H9 (cell line): ENCODE measurements at regions not wholly inside any gene's neighbourhood (a gene's known extent, or its start where the extent isn't known, plus 50 kb on each side); places are given as distances from the start of the nearest gene placed in this dataset.

Experiments
- DNase-seq: peaks from one replicate; pipeline ENCODE4 v3.0.0-alpha.2; 2017
- H2AFZ ChIP-seq: one replicate; pipeline ENCODE4 v1.6.1; 2013; ENCODE audit warnings: mild to moderate bottlenecking, low read length, control low read depth, moderate library complexity
- H2AK5ac ChIP-seq: 2 replicates; pipeline ENCODE4 v1.6.1; 2013; ENCODE audit warnings: low read length, control low read depth, mixed read lengths; ENCODE audit not compliant: insufficient read length
- H2BK120ac ChIP-seq: one replicate; pipeline ENCODE4 v1.6.1; 2013; ENCODE audit warnings: low read depth, mild to moderate bottlenecking, low read length, control low read depth, inconsistent platforms; ENCODE audit not compliant: poor library complexity, severe bottlenecking
- H2BK12ac ChIP-seq: 2 replicates; pipeline ENCODE4 v1.6.1; 2013; ENCODE audit warnings: low read length, control low read depth, mixed read lengths, low read depth; ENCODE audit not compliant: insufficient read length
- H2BK15ac ChIP-seq: 2 replicates; pipeline ENCODE4 v1.6.1; 2013; ENCODE audit warnings: low read depth, low read length, control low read depth
- H2BK20ac ChIP-seq: one replicate; pipeline ENCODE4 v1.6.1; 2013; ENCODE audit warnings: low read depth, mild to moderate bottlenecking, low read length, control low read depth, inconsistent platforms; ENCODE audit not compliant: poor library complexity, severe bottlenecking
- H2BK5ac ChIP-seq: 2 replicates; pipeline ENCODE4 v1.6.1; 2013; ENCODE audit warnings: low read length, control low read depth, mixed read lengths; ENCODE audit not compliant: insufficient read length
- H3K14ac ChIP-seq: 2 replicates; pipeline ENCODE4 v1.6.1; 2013; ENCODE audit warnings: low read length, control low read depth; ENCODE audit not compliant: insufficient read depth
- H3K18ac ChIP-seq: 2 replicates; pipeline ENCODE4 v1.6.1; 2013; ENCODE audit warnings: low read depth, mild to moderate bottlenecking, mixed read lengths, low read length, control low read depth; ENCODE audit not compliant: insufficient read length
- H3K23ac ChIP-seq: 2 replicates; pipeline ENCODE4 v1.6.1; 2013; ENCODE audit warnings: low read length, control low read depth, mixed read lengths, low read depth; ENCODE audit not compliant: insufficient read length
- H3K23me2 ChIP-seq: 2 replicates; pipeline ENCODE4 v1.6.1; 2013; ENCODE audit warnings: low read depth, mild to moderate bottlenecking, mixed read lengths, low read length, control low read depth; ENCODE audit not compliant: insufficient read length, poor library complexity, severe bottlenecking
- H3K27ac ChIP-seq: 2 replicates; pipeline ENCODE4 v1.5.1; 2013; ENCODE audit warnings: low read length, control low read depth, mixed read lengths, low read depth; ENCODE audit not compliant: insufficient read length
- H3K27me3 ChIP-seq: 2 replicates; pipeline ENCODE4 v1.6.1; 2013; ENCODE audit warnings: low read length, control low read depth, inconsistent platforms; ENCODE audit not compliant: insufficient read depth
- H3K4ac ChIP-seq: 2 replicates; pipeline ENCODE4 v1.6.1; 2013; ENCODE audit warnings: low read depth, mild to moderate bottlenecking, control low read depth, inconsistent platforms, low read length, moderate library complexity
- H3K4me1 ChIP-seq: 2 replicates; pipeline ENCODE4 v1.6.1; 2013; ENCODE audit warnings: low read length, control low read depth, inconsistent platforms; ENCODE audit not compliant: insufficient read depth
- H3K4me2 ChIP-seq: 2 replicates; pipeline ENCODE4 v1.6.1; 2013; ENCODE audit warnings: low read length, control low read depth, mixed read lengths; ENCODE audit not compliant: insufficient read length, insufficient read depth
- H3K56ac ChIP-seq: 2 replicates; pipeline ENCODE4 v1.6.1; 2013; ENCODE audit warnings: low read depth, mild to moderate bottlenecking, mixed read lengths, low read length, control low read depth; ENCODE audit not compliant: insufficient read length
- H3K79me1 ChIP-seq: 2 replicates; pipeline ENCODE4 v1.6.1; 2013; ENCODE audit warnings: low read depth, mild to moderate bottlenecking, moderate library complexity, low read length, control low read depth, inconsistent platforms; ENCODE audit not compliant: insufficient read depth, poor library complexity, severe bottlenecking
- H3K79me2 ChIP-seq: 2 replicates; pipeline ENCODE4 v1.6.1; 2013; ENCODE audit warnings: low read length, control low read depth, inconsistent platforms; ENCODE audit not compliant: insufficient read depth
- H3K9ac ChIP-seq: 2 replicates; pipeline ENCODE4 v1.6.1; 2013; ENCODE audit warnings: low read length, control low read depth, mixed read lengths; ENCODE audit not compliant: insufficient read length; ENCODE audit errors: extremely low read depth
- H3K9me3 ChIP-seq: one replicate; pipeline ENCODE4 v1.6.1; 2013; ENCODE audit warnings: low read depth, low read length, inconsistent platforms; ENCODE audit not compliant: control insufficient read depth
- H3T11ph ChIP-seq: one replicate; pipeline ENCODE4 v1.6.1; 2013; ENCODE audit warnings: mild to moderate bottlenecking, low read length, control low read depth, inconsistent platforms
- H4K20me1 ChIP-seq: one replicate; pipeline ENCODE4 v1.6.1; 2013; ENCODE audit not compliant: control insufficient read depth, insufficient read length, insufficient read depth
- H4K5ac ChIP-seq: 2 replicates; pipeline ENCODE4 v1.6.1; 2013; ENCODE audit warnings: low read depth, mild to moderate bottlenecking, mixed read lengths, low read length, control low read depth; ENCODE audit not compliant: insufficient read length
- H4K8ac ChIP-seq: replicated peaks from 2 replicates; pipeline ENCODE4 v1.6.1; 2013; ENCODE audit warnings: low read length, control low read depth, mixed read lengths, low read depth; ENCODE audit not compliant: insufficient read length
- H4K91ac ChIP-seq: 2 replicates; pipeline ENCODE4 v1.6.1; 2013; ENCODE audit warnings: low read depth, mild to moderate bottlenecking, moderate library complexity, mixed read lengths, low read length, control low read depth; ENCODE audit not compliant: insufficient read length
- H3K27ac Mint-ChIP-seq, 3 experiments: 2 replicates in 2 of 3; 3 replicates in 1 of 3; pipeline ENCODE4 v1.8.0; 2020 to 2021; ENCODE audit warnings: mixed read lengths in 3 of 3, mild to moderate bottlenecking in 1 of 3, moderate library complexity in 1 of 3
- H3K27me3 Mint-ChIP-seq: 2 replicates; pipeline ENCODE4 v1.8.0; 2021; ENCODE audit warnings: low read depth, mild to moderate bottlenecking, moderate library complexity, mixed read lengths
- H3K36me3 Mint-ChIP-seq, 3 experiments: 2 replicates in 2 of 3; 3 replicates in 1 of 3; pipeline ENCODE4 v1.8.0; 2020 to 2021; ENCODE audit warnings: low read depth in 3 of 3, mixed read lengths in 3 of 3; ENCODE audit not compliant: insufficient read depth in 1 of 3
- H3K4me1 Mint-ChIP-seq, 2 experiments: 2 replicates each; pipeline ENCODE4 v1.8.0; 2020; ENCODE audit warnings: mixed read lengths in 2 of 2
- H3K4me3 Mint-ChIP-seq, 2 experiments: 2 replicates in 1 of 2; 3 replicates in 1 of 2; pipeline ENCODE4 v1.8.0; 2020 to 2021; ENCODE audit warnings: mild to moderate bottlenecking in 2 of 2, mixed read lengths in 2 of 2, moderate library complexity in 1 of 2
- H3K9me3 Mint-ChIP-seq, 2 experiments: 2 replicates in 1 of 2; 3 replicates in 1 of 2; pipeline ENCODE4 v1.8.0; 2020; ENCODE audit warnings: mild to moderate bottlenecking in 2 of 2, mixed read lengths in 2 of 2, moderate library complexity in 1 of 2
- CTCF ChIP-seq: fragments of 200-600 bp; sonication (generic); conservative IDR thresholded peaks from 3 replicates; pipeline ENCODE4 v1.8.0; 2021; ENCODE audit warnings: antibody characterized with exemption, mild to moderate bottlenecking
- WGBS: extraction: QIAGEN DNeasy Blood & Tissue Kit; methylation state at CpG from one replicate; pipeline ENCODE4 v1.1.7; 2013; ENCODE audit warnings: missing lambda C conversion rate, low lambda C conversion rate, mixed read lengths; ENCODE audit not compliant: insufficient read length; ENCODE audit errors: extremely low coverage; 5-methylcytosine and 5-hydroxymethylcytosine counted together

- no peak overlapping the region for H3K4me3 Mint-ChIP-seq
- H4K20me1 ChIP-seq: no peaks in the 10 kb centered on the region
- no CpG with 5 or more reads among the region's 3 CpGs for WGBS
Observed at GRCh38 chr18:47725656-47726055, 204.8 kb downstream of the SMAD2 start.

More at GRCh38 chr18:47725656-47726055, 204.8 kb downstream of the SMAD2 start:
- Histone ChIP-seq H4K8ac (no peak overlapping the region), H2BK5ac (no peak overlapping the region), H2BK12ac (no peak overlapping the region), H3K9me3 (no peaks in the 10 kb centered on the region), H4K5ac (no peak overlapping the region), H3K79me2 (no peaks in the 10 kb centered on the region), H3K9ac (no peak overlapping the region), H3K4me2 (no peak overlapping the region), H2BK20ac (no peak overlapping the region), H3K56ac (no peak overlapping the region), H2AFZ (no peak overlapping the region), H3K27ac (no peak overlapping the region), H3K18ac (no peak overlapping the region), H2AK5ac (no peak overlapping the region), H3K14ac (no peak overlapping the region), H3K23me2 (no peaks in the 10 kb centered on the region), H3K23ac (no peak overlapping the region), H3K79me1 (no peaks in the 10 kb centered on the region), H3K27me3 (no peaks in the 10 kb centered on the region), H3K4me1 (no peaks in the 10 kb centered on the region), H3T11ph (no peak overlapping the region), H2BK120ac (no peak overlapping the region), H3K4ac (no peak overlapping the region), H4K91ac (no peak overlapping the region), H2BK15ac (no peak overlapping the region)
- Mint-ChIP-seq H3K36me3 (no peaks in the 10 kb centered on the region; a peak in 1 of 7 replicates), H3K4me1 (0 out of 4 replicates have a peak, but pooled peaks cover 0 to 4% of the 10 kb centered on the region in 2 experiments), H3K27ac (no peak overlapping the region), H3K27me3 (no peaks in the 10 kb centered on the region; the same call in none of the 2 replicates), H3K9me3 (no peaks in the 10 kb centered on the region; a peak in 1 of 5 replicates)
- TF ChIP-seq CTCF: no peak
- DNase-seq: no peak
